M059J (cell line): ENCODE measurements at regions not wholly inside any gene's neighbourhood (a gene's known extent, or its start where the extent isn't known, plus 50 kb on each side); places are given as distances from the start of the nearest gene placed in this dataset.

ENCODE experiments used
- DNase-seq: peaks from one replicate; pipeline ENCODE4 v3.0.0-alpha.2; 2012; ENCODE audit warnings: low read depth

DNA sequence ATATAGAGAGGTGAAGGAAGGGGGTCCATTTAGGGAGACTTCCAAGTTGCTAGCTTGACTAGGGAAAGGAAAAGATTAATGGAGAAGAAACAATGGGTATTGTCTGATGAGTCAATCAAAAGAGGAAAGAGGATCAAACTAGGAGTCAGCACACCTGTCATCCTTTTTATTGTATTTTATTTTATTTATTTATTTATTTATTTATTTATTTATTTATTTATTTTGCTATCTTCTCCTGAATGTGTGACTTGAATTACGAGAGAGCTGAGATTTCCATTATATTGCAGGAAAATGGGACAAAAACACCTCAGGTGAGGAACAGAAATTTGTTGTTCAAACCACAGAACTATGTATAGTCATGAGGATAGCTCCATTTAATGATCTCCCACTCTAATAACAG lies 58.9 kb downstream of the NUDT11 start:
- no peak for DNase-seq

GRCh38 chrX:51435101-51435500 lies 61.3 kb downstream of the NUDT11 start:
- DNase-seq = no peak

DNA sequence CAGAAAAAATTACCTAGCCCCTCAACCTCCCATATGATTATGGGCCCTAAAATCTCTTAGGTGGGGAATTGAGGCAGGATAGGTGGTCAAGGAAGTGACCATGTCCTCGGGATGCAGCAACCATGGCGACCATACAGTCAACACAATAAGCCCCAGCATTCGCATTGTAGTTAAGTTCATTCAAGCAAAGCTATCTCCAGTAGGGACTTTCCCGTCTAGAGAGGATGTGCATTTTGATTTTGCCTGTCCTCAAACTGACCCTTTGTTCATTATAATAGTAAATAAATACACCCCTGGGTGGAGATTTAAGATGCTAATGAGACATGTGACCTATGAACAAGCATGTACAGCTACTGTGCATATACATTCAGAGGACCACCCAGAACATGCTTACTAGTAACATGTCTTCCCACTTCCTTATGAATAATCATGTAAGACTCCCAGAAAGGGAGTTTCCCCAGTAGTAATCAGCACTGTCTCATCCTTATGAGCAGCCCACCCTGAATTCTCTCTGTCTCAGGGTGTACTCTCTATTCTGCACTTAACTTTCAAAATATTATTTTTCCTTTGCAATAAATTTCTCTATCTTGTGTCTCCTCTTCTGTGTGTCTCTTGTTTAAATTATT lies 74.3 kb downstream of the NUDT11 start:
- no peak for DNase-seq

DNA sequence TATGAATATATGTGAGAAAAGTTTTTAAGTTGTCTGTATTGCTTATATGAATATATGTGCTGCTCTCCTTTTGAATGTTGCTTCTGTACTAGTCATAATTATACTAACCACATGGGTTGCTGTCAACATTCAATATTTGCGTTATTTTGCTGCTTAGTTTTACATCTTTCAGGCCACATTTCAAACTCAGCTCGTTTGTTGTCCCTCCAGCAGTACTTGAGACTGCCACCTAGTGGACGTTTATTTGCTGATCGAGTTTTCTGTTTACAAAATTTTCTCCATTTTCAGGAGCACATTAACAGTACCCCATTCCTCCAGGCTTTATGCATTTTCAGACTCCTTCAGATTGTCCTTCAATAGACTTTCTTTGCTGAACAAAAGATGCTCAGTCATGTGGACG lies 75.8 kb downstream of the NUDT11 start:
- peak; percentile 21 for DNase-seq

- DNase-seq = no peak
These were observed 75.8 kb downstream of the NUDT10 start for GRCh38 chrX:51408462-51408861.

DNA sequence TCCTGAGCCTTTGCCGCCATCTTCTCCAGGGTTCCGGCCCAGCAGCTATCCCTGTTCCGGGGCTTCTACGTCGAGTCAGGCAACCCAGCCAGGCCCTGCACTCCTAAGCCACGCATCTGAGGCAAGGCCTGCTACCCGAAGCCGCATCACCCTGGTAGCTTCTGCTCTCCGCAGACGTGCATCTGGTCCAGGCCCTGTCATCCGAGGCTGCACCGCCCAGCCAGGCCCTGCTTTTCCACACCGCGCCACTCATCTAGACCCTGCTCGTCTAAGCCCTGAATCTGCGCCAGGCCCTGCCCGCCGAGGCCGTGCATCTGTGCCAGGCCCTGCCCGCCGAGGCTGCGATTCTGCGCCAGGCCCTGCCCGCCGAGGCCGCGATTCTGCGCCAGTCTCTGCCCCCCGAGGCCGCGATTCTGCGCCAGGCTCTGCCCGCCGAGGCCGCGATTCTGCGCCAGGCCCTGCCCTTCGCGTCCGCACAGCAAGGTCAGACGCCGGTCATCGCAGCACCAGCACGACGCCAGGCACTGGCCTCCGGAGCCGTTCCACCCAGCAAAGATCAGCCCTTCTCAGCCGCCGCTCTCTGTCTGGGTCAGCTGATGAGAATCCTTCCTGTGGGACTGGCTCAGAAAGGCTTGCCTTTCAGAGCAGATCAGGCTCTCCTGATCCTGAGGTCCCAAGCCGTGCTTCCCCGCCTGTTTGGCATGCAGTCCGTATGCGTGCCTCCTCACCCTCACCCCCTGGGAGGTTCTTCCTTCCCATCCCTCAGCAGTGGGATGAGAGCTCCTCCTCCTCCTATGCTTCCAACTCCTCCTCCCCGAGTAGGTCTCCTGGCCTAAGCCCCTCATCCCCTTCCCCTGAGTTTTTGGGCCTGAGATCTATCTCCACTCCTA lies 75.1 kb downstream of the NUDT10 start:
- DNase-seq = no peak

GRCh38 chrX:51406688-51407519 lies 74.3 kb downstream of the NUDT10 start:
- no peak for DNase-seq

GRCh38 chrX:51404445-51404844 lies 71.8 kb downstream of the NUDT10 start:
- DNase-seq = no peak

- DNase-seq = peak; percentile 2
These were observed 63.4 kb downstream of the NUDT10 start for GRCh38 chrX:51395810-51396728.

GRCh38 chrX:51395480-51395809 lies 62.8 kb downstream of the NUDT10 start:
- DNase-seq = no peak
